ELR (cell line): ENCODE measurements at regions not wholly inside any gene's neighbourhood (a gene's known extent, or its start where the extent isn't known, plus 50 kb on each side); places are given as distances from the start of the nearest gene placed in this dataset.

Experiments used
- DNase-seq: peaks from one replicate; pipeline ENCODE4 v3.0.0-alpha.2; 2015; ENCODE audit warnings: low read depth

DNA sequence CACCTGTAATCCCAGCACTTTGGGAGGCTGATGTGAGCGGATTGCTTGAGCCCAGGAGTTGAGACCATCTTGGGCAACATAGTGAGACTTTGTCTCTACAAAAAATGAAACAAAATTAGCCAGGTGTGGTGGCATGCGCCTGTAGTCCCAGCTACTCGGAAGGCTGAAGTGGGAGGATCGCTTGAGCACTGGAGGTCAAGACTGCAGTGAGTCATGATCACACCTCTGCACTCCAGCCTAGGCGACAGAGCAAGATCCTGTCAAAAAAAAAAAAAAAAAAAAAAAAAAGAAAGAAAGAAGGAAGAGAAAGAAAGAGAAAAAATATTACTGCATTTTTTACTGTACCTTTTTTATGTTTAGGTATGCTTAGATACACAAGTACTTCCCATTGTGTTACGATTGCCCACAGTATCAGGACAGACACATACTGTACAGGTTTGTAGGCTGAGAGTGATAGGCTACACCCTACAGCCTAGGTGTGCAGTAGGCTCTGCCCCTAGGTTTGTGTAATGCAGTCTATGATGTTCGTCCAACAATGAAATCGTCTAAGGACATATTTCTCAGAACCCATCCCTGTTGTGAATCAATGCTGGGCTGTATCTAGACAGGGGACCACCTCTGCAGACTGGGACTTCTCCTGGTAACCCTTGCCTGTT is 160.4 kb upstream of the PWP1 start:
- DNase-seq: no peak

DNA sequence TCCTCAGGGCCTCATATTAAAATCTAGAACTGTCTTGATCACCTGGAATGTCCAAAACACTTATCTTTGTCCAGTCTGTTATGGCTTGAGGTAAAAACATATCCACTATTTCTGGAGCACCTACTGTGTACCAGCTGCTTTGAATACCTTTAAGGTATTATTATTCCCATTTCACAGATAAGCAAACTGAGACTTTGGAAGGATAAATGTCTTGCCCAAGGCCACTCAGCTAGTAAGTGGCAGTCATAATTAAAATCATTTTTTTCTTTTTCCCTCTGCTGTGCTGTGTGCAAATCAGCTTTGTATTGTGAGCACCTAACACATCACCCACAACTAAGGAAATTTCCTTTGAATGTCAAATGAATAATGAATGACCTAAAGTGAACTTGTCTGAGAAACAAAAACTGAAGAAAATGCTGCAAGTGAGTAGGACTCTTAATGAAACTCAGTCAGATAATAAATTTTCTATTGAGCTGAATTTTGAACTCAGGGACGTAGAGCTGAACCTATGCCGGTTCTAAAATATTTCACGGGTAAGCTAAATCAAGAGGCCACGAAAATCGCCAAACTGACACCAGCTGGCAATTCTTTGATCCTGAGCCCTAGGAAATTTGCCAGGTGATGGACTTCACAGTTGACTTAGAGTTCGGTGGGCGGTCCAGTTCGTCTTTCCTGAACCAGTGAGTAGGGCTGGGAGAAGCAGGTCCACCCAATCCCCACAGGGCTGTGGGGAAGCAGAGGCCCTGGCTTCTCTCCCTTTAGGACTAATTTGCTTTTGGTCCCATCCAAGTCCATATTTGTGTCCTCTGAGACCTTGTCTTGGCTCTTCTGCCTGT is 159.7 kb upstream of the PWP1 start:
- no peak for DNase-seq

DNA sequence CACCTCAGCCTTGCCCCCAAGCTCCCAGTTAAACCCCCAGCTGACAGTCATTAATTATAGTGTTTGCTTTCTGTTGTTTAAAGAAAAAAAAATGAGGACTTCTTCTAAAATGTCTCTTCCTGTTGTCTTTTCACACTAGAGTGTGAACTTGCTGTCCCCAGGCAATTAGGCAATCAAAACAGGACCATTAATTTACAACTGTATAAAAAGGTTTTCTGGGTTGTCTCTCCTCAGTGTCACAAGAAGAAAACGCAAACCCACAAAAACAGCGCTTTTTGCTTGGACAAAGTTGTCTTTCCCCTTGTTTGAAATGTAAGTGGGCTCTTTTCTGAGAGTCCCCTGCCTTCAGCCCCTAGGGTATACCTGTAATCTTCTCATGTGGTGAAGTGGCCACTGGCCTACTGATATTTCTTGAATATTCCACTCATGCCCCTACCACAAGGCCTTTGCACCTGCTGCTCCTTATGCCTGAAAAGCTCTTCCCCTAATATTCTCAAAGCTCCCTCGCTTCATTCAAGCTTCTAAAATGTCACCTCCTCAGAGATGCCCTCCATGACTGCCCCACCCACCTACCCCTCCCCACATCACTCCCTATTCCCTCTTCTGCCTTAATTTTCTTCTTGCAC is 158.9 kb upstream of the PWP1 start:
- DNase-seq: no peak

DNA sequence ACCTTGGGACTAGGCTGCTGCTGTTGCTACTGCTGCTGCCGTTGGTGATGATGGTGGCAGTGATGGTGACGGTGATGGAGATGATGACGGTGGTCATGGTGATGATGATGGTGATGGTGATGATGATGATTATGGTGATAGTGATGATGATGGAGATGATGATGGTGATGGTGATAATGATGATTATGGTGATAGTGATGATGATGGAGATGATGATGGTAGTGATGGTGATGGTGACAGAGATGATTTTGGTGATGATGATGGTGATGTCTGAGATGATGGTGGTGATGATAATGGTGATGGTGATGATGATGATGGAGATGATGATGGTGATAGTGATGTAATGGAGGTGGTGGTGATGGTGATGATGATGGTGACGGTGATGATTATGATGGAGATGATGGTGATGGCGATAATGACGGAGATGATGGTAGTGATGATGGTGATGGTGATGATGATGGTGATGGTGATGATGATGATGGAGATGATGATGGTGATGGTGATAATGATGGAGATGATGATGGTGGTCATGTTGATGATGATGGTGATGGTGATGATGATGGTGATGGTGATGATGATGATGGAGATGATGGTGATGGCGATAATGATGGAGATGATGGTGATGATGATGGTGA is 156.8 kb upstream of the PWP1 start:
- no peak for DNase-seq

DNA sequence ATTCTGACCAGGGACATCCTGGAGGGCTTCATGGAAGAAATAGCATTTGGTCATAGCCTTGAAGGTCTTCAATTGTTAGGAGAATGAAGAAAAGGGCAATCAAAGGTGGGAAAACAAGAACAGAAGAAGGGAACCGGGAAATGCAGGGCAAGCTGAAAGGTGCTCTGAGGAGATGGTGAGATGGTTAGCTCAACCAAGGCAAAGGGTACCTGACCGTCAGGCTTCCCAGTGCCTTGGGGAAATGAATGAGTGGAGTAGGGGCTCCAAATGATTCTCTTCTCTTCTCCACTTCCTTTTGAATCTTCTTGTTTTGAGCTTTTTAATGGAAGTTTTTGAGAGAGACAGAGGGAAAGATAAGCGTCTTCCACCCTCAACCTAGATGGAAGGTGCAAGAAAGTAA is 155.6 kb upstream of the PWP1 start:
- DNase-seq: no peak

DNA sequence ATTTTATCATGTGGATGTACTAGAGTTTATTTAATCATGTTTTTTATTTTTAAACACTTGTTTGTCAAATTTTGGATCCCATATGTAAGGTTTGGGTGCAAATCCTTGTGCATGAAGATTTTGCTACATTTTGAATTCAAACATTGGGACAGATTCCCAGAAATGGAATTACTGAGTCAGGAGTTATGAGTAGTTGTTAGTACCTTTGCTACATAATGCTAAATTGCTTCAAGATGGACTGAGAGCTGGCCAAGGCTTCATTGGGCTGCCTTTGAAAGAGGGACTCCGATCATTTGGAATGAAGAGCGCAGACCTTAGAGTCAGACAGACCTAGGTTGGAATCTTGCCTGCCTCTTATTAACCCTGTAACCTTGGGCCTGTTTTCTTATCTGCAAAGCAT is 154.9 kb upstream of the PWP1 start:
- no peak for DNase-seq

DNA sequence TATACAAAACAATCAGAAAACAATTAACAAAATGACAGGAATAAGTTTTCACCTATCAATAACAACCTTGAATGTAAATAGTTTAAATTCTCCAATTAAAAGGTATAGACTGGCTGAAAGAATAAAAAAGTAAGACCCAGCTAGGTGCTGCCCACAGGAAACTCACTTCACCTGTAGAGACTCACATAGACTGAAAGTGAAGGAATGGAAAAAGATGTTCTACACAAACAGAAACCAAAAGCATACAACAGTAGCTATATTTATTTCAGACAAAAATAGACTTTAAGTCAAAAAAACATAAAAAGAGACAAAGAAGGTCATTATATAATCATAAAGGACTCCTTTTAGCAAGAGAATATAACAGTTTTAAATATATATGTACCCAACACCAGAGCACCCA is 152.4 kb upstream of the PWP1 start:
- DNase-seq: no peak

DNA sequence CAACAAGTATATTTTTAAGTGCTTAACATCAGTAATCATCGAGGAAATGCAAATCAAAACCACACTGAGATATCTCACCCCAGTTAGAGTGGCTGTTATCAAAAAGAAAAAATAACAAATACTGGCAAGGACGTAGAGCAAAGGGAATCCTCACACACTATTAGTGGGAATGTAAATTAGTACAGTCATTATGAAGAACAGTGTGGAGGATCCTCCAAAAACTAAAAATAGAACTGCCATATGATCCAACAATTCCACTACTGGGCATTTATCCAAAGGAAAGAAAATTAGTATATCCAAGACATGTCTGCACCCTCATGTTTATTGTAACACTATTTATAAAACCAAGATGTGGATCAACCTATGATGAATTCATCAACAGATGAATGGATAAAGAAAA is 149.0 kb upstream of the PWP1 start:
- no peak for DNase-seq

DNA sequence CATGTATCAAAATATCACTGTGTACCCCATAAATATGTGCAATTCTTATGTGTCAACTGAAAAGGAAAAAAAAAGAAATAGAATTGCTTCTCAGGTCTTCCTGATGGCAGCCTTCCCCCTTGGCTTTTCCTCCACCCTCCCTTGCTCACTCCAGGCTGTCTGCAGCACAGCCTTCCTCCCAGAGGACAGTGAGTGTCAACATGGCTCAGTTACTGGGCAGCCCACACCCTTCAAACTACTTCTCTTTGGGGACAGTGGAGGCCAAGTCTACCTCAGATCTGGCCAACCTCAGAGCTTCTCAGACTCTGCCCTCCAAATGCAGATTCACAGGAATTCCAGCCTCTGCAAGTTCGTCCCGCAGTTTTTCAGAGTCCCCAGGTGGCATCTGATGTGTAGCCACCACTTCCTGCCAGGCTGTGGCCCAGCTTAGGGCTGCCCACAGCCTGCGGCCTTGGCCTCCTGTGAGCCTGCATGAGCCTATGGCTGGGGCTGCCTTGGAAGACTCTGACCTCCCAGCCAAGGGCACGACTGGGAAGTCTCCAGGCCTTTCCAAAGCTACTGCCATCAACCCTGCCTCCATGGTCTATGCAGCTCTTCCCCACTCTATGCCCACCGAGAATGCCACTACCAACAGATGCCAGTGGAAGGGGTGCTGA is 148.0 kb upstream of the PWP1 start:
- DNase-seq: no peak

DNA sequence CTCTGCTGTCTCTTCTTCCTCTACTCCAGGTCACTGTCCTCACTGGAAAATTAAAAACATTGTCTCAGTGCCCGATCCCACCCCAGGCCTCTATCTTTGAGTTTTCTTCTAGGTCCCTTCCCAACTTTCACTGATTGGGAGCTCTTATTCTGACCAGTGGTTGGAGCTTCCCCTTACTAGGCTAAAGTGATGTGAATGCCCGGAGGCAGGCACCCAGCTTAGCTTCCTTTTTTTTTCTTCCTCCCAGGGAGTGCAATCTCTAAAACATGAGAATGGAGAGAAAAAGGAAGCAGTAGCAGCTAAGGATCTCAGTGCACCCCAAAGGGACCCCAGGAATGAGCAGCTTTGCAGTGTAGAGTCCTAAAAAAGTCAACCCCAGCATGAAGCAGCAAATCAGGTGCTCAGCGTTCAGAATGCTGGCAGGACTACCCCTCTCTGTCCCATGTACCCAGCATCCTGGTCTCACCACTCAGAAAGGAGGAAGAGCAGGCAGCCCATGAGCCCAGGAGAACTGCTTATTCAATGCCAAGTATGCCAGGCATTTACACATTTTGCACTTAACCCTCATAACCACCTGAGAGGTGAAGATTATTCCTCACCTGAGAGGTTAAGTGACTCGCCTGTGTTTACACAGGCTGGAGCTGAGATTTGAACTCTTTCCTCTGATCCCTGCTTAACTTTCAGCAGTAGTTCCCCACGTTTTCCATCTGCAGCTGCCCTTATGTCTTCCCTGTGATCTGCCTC is 146.2 kb upstream of the PWP1 start:
- no peak for DNase-seq

DNA sequence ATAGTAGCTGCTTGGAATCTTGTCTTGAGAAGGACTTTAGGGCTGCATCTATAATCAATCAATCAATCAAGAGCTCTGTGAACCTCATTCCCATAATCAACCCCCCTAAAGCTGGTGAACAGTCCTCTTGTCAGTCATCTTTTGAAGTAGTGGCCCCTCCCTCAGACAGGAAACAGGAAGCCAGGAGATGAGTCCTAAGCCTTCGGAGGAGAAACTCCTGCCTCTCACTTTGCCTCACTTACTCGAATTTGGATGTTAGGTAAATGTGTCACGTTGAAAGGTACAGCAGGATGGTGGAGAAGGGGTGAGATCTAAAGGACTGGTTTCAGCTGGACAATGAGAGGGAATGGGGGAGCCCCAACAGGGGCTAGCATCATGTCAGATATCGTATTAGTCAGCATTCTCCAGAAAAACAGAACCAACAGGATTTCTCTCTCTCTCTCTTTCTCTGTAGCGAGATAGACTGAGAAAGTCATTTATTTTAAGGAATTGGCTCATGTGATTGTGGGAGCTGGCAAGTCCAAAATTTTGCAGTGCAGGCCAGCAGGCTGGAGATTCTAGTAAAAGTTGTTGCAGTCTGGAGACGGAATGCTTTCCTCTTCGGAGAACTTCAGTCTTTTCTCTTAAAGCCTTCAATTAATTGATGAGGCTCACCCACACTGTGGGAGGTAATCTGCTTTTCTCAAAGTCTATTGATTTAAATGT is 144.4 kb upstream of the PWP1 start:
- no peak for DNase-seq

DNA sequence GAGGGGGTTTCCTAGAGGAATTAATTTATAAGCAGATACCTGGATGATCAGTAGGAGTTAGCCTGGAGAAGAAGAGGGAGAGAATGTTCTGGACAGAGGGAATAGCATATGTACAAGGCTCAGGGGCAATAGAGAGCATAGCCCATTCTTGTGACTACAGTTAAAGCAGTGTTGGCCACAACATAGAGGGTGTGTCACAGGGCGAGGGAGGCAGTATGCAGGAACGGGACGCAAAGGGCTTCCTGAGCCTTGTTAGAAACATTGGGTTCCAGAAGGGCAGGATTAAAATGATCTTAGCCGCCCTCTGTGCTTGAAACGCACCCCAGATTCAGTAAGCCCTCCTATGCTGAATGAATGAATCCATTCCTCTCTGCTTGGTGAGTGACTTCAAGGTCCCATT is 142.2 kb upstream of the PWP1 start:
- DNase-seq: no peak

DNA sequence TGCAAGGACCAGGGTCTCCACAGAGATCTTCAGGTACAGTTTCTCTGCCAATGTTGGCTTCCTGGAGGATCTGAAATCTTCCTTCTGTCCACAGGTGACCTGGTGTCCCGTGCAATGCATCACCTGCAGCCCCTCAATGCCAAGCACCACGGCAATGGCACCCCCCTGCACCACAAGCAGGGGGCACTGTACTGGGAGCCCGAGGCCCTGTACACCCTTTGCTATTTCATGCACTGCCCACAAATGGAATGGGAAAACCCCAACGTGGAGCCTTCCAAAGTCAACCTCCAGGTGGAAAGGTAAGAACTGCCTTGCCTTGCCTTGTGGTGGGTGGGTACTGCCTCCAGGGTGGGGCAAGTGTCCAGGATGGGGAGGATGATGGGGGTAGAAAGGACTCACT is 141.8 kb upstream of the PWP1 start:
- DNase-seq: no peak

DNA sequence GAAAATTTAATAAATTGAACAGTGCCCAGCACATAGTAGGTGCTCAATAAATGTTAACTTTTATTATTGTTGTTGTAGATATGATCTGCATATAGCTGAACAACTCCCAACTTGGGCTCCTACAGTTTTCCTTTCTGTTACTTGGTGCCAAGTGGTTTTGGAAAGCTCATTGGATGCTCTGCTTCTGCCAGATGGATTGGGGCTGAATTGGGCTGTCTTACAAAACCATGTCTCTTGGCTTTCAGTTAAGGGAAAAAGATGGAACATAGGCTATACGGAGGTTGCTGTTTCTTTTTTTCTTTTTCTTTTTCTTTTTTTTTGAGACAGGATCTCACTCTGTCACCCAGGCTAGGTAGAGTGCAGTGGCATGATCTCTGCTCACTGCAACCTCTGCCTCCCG is 140.7 kb upstream of the PWP1 start:
- no peak for DNase-seq

DNA sequence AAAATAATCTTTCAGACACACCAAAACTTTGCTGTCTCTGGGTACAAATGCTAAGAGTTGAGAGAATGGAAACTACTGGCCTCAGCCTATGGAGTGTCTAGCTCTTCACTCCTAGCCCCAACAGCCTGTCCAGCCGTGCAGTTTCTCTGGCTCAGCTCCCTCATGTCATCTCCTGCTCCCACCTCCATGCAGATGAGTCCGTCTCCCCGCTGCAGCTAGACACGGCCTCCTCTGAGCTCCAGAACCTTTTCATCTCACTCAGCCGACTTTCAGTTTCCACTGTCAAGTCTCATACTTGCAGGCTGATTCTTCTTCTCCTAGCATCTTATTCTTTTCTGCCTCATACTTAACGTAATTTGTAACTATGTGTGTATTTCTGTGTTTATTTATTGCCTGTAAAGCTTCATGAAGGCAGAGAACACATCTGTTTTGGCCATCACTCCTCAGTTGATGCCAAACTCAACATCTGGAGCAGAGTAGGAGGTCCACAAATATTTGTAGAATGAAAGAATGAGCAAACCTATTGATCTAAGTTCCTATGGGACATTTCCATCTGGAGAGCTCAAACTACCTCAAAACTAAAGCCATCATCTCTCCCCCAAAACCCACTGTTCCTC is 139.8 kb upstream of the PWP1 start:
- DNase-seq: no peak

DNA sequence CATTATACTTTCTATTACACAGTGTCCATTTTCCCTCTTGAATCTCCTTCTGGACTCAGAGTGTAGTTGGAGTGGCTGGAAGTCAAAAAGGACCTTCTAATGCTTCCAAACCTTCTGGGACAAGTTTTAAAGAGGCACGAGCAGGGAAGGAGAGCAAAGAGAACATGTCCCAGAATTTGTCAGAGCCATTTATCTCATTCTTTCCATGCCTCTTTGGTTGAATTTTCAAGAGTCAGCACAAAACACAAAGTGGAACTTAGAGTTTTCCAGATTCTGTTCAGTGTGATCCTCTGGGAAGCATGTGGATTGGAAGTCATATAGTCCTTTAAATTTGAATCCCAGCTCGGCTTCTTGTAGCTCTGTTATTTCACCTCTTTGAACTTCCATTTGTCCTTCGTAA is 138.2 kb upstream of the PWP1 start:
- no peak for DNase-seq

DNA sequence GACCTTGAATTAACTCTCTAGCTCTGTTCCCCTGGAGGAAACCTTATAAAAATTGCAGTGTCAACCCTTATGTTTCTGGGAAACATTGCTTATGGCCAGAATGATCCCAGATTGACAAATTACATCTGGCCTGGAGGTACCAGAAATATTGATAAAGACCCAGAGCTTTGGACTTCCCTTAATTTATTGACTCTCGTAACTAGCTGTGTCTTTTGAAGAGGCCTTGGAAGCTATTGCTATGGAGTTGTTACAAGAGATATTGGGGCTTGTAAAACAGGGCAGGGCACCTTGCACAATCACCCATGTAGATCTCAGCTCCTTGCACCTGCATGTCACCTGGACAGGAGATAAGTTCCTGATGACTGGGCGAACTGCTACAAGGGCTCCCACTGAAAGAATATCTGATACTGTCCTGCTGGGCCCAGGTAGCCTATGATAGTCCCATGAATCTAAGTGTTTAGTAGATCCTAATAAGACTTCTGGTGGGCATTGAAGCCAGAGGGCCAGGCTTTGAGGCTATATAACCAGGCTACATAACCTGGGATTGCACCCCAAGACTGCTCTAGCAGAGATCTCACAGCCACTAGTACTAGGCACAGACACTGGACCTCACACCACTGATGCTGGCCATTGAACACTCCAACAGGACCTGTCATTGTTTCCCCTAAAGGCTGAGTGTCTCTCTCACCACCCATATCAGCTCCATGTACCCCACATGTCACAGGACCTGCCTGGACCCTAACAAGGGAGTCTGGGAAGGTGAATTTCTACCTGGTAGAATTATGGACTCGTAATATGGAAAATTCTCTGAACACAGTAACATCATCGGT is 135.7 kb upstream of the PWP1 start:
- DNase-seq: no peak

DNA sequence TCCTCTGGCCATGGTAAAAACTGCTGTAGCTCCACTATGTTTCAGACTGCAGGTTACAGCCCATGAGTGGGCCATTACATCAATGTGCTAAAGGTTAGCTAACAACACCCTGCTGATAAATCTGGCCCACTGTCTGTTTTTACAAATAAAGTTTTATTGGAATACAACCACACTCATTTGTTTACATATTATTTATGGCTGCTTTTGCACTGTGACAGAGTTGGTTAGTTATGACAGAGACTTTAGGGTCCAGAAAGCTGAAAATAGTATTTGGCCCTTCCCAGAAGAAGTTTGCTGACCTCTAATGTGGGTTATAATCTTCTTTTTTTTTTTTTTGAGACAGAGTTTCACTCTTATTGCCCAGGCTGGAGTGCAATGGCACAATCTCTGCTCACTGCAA is 134.2 kb upstream of the PWP1 start:
- DNase-seq: no peak

DNA sequence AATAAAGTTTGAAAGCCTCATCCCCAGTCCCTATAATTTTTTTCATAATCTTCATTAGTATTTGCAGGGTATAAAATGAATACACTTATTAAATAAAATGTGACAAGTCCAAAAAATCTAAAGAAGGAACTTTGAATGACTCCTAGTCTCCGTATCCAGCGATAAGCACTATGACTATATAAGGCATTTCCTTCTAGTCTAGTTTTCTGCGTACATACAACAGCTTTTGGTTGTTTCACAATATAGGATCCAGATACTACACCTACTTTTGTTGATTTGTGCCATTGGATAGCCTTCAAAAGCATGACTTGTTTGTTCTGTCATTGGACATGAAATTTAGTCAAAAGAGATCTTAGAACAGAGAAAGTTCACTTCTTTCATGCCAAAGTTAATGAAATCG is 133.3 kb upstream of the PWP1 start:
- no peak for DNase-seq
